ENCODE measurements at regions not wholly inside any gene's neighbourhood (a gene's known extent, or its start where the extent isn't known, plus 50 kb on each side); places are given as distances from the start of the nearest gene placed in this dataset.

DNA sequence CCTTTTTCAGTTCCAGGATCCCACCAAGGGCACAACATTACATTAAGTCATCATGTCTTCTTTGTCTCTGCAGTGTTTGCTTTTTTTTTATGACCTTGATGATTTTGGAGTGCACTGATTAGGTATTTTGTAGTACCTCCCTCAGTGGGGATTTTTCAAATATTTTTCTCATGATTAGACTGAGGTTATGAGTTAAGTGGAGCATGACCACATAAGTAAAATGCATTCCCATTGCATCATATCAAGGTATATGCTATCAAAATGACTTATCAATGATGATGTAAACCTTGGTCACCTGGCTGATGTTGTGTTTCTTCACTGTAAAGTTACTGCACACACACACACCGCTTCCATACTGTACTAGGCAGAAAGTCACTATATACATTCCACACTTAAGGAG, 96.7 kb upstream of the TRPC4 start (continued):
- TF ChIP-seq, protein P1, sequence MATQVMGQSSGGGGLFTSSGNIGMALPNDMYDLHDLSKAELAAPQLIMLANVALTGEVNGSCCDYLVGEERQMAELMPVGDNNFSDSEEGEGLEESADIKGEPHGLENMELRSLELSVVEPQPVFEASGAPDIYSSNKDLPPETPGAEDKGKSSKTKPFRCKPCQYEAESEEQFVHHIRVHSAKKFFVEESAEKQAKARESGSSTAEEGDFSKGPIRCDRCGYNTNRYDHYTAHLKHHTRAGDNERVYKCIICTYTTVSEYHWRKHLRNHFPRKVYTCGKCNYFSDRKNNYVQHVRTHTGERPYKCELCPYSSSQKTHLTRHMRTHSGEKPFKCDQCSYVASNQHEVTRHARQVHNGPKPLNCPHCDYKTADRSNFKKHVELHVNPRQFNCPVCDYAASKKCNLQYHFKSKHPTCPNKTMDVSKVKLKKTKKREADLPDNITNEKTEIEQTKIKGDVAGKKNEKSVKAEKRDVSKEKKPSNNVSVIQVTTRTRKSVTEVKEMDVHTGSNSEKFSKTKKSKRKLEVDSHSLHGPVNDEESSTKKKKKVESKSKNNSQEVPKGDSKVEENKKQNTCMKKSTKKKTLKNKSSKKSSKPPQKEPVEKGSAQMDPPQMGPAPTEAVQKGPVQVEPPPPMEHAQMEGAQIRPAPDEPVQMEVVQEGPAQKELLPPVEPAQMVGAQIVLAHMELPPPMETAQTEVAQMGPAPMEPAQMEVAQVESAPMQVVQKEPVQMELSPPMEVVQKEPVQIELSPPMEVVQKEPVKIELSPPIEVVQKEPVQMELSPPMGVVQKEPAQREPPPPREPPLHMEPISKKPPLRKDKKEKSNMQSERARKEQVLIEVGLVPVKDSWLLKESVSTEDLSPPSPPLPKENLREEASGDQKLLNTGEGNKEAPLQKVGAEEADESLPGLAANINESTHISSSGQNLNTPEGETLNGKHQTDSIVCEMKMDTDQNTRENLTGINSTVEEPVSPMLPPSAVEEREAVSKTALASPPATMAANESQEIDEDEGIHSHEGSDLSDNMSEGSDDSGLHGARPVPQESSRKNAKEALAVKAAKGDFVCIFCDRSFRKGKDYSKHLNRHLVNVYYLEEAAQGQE (IDR thresholded peaks at IDR 0.05; ENCODE audit: unreplicated experiment), result no peak
- no peak for TF ChIP-seq EZH2phosphoT487 (IDR thresholded peaks at IDR 0.05; ENCODE audit: unreplicated experiment)
- TF ChIP-seq, protein P2, sequence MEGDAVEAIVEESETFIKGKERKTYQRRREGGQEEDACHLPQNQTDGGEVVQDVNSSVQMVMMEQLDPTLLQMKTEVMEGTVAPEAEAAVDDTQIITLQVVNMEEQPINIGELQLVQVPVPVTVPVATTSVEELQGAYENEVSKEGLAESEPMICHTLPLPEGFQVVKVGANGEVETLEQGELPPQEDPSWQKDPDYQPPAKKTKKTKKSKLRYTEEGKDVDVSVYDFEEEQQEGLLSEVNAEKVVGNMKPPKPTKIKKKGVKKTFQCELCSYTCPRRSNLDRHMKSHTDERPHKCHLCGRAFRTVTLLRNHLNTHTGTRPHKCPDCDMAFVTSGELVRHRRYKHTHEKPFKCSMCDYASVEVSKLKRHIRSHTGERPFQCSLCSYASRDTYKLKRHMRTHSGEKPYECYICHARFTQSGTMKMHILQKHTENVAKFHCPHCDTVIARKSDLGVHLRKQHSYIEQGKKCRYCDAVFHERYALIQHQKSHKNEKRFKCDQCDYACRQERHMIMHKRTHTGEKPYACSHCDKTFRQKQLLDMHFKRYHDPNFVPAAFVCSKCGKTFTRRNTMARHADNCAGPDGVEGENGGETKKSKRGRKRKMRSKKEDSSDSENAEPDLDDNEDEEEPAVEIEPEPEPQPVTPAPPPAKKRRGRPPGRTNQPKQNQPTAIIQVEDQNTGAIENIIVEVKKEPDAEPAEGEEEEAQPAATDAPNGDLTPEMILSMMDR (conservative IDR thresholded peaks at IDR 0.05; ENCODE audit: low read depth in 2 of 2), result no peak

DNA sequence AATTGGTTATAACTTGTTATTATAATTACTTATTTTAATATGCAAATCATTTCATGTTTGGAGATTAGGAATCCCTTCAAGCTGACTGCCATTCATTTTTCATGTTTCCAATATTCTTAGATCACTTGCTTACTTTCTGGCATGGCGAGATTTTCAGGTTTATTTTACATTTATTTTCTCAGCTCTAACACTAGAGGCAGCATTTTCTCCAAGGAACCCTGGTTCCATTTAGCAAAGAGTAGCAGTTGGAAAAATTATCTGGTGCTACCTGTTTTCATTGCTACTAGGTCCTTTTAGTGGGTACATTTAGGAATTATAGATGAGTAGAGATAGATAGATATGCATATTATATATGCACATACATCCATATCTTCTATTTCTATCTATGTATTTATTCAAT, 90.9 kb upstream of the TRPC4 start:
- Histone ChIP-seq H2AFZ (no peak overlapping the region), H3F3A (replicated peaks; ENCODE audit: low read depth) (no peaks in the 10 kb centered on the region), H3K36me3 (ENCODE audit: insufficient read depth) (no peaks in the 10 kb centered on the region), H3K9me2 (ENCODE audit: insufficient read depth) (no peaks in the 10 kb centered on the region), H3K4me1 (ENCODE audit: insufficient read depth) (no peaks in the 10 kb centered on the region), H3K4me2 (no peak overlapping the region), H3K27ac (ENCODE audit: low read depth) (no peak overlapping the region), H3K4me3 (no peak overlapping the region), H4K20me1 (replicated peaks; ENCODE audit: insufficient read depth) (no peaks in the 10 kb centered on the region), H3K27me3 (ENCODE audit: insufficient read depth) (no peaks in the 10 kb centered on the region), H3K79me2 (replicated peaks; ENCODE audit: insufficient read depth) (no peaks in the 10 kb centered on the region)
- no peaks in the 10 kb centered on the region for H3K36me3 Mint-ChIP-seq (ENCODE audit: low read depth)
- ATAC-seq (no peak), DNase-seq (ENCODE audit: low spot score) (peak; percentile 48)
- no peaks in the 10 kb centered on the region for H3K27me3 Mint-ChIP-seq (ENCODE audit: insufficient read depth, low read depth, poor library complexity)
- no peaks in the 10 kb centered on the region for H3K9me3 Mint-ChIP-seq
- H3K27ac Mint-ChIP-seq, result no peak overlapping the region
- H3K4me1 Mint-ChIP-seq, result no peaks in the 10 kb centered on the region; the same call in 2 of the 3 replicates
- TF ChIP-seq, protein P2 (conservative IDR thresholded peaks at IDR 0.05; ENCODE audit: low read depth in 2 of 2), result peak; percentile 36 to 65
- no peak for TF ChIP-seq EZH2 (IDR thresholded peaks at IDR 0.05; ENCODE audit: low read depth, unreplicated experiment)
- no peak for TF ChIP-seq ZNF114 (CRISPR knock-in tag; IDR thresholded peaks at IDR 0.05)
- no peak for TF ChIP-seq CREB1 (CRISPR knock-in tag; IDR thresholded peaks at IDR 0.05; ENCODE audit: low read depth)
- H3K4me3 Mint-ChIP-seq, result no peak overlapping the region
